Mesendoderm (in vitro differentiated cells): ENCODE measurements at regions not wholly inside any gene's neighbourhood (a gene's known extent, or its start where the extent isn't known, plus 50 kb on each side); places are given as distances from the start of the nearest gene placed in this dataset.

ENCODE experiments used
- DNase-seq: peaks from one replicate; pipeline ENCODE4 v3.0.0; 2013
- H2AK5ac ChIP-seq: 2 replicates; pipeline ENCODE4 v1.6.1; 2013; ENCODE audit warnings: low read length, inconsistent platforms
- H2BK120ac ChIP-seq: 2 replicates; pipeline ENCODE4 v1.6.1; 2013; ENCODE audit warnings: low read depth, mild to moderate bottlenecking, low read length, moderate library complexity, mixed read lengths
- H2BK15ac ChIP-seq: replicated peaks from 2 replicates; pipeline ENCODE4 v1.6.1; 2013; ENCODE audit warnings: low read depth, mild to moderate bottlenecking, moderate library complexity
- H2BK5ac ChIP-seq: 2 replicates; pipeline ENCODE4 v1.6.1; 2013; ENCODE audit warnings: low read length, inconsistent platforms
- H3K18ac ChIP-seq: 2 replicates; pipeline ENCODE4 v1.6.1; 2013; ENCODE audit warnings: mild to moderate bottlenecking, low read length, mixed read lengths
- H3K23ac ChIP-seq: one replicate; pipeline ENCODE4 v1.6.1; 2013; ENCODE audit warnings: low read length
- H3K27ac ChIP-seq: 2 replicates; pipeline ENCODE4 v1.5.1; 2013; ENCODE audit warnings: low read depth, mild to moderate bottlenecking, inconsistent platforms, low read length, moderate library complexity
- H3K27me3 ChIP-seq: 2 replicates; pipeline ENCODE4 v1.6.1; 2013; ENCODE audit warnings: low read length, control low read depth, mild to moderate bottlenecking, inconsistent platforms; ENCODE audit not compliant: insufficient read depth, poor library complexity
- H3K36me3 ChIP-seq: 2 replicates; pipeline ENCODE4 v1.6.1; 2013; ENCODE audit warnings: low read length, inconsistent platforms; ENCODE audit not compliant: control insufficient read depth, insufficient read depth
- H3K4ac ChIP-seq: one replicate; pipeline ENCODE4 v1.6.1; 2013; ENCODE audit warnings: low read depth, mild to moderate bottlenecking, low read length, moderate library complexity
- H3K4me1 ChIP-seq: 2 replicates; pipeline ENCODE4 v1.6.1; 2013; ENCODE audit warnings: low read depth, low read length, inconsistent platforms; ENCODE audit not compliant: control insufficient read depth
- H3K4me2 ChIP-seq: 2 replicates; pipeline ENCODE4 v1.6.1; 2013; ENCODE audit warnings: low read length
- H3K4me3 ChIP-seq: 2 replicates; pipeline ENCODE4 v1.5.1; 2013; ENCODE audit warnings: mild to moderate bottlenecking, low read length
- H3K56ac ChIP-seq: one replicate; pipeline ENCODE4 v1.6.1; 2013; ENCODE audit warnings: low read length
- H3K79me1 ChIP-seq: 2 replicates; pipeline ENCODE4 v1.6.1; 2013; ENCODE audit warnings: low read length, inconsistent platforms
- H3K79me2 ChIP-seq: 2 replicates; pipeline ENCODE4 v1.6.1; 2013; ENCODE audit warnings: mild to moderate bottlenecking, low read length; ENCODE audit not compliant: control insufficient read depth, insufficient read depth
- H3K9ac ChIP-seq: 2 replicates; pipeline ENCODE4 v1.6.1; 2013; ENCODE audit warnings: low read length, inconsistent platforms
- H4K5ac ChIP-seq: one replicate; pipeline ENCODE4 v1.6.1; 2013; ENCODE audit warnings: low read length
- H4K8ac ChIP-seq: one replicate; pipeline ENCODE4 v1.6.1; 2013; ENCODE audit warnings: low read depth, mild to moderate bottlenecking, control low read depth, low read length, moderate library complexity
- WGBS: extraction: QIAGEN DNeasy Blood & Tissue Kit; methylation state at CpG from one replicate; pipeline ENCODE4 v1.1.7; 2013; ENCODE audit warnings: low lambda C conversion rate, missing lambda C conversion rate; ENCODE audit not compliant: insufficient coverage; ENCODE audit errors: extremely low coverage; 5-methylcytosine and 5-hydroxymethylcytosine counted together

DNA sequence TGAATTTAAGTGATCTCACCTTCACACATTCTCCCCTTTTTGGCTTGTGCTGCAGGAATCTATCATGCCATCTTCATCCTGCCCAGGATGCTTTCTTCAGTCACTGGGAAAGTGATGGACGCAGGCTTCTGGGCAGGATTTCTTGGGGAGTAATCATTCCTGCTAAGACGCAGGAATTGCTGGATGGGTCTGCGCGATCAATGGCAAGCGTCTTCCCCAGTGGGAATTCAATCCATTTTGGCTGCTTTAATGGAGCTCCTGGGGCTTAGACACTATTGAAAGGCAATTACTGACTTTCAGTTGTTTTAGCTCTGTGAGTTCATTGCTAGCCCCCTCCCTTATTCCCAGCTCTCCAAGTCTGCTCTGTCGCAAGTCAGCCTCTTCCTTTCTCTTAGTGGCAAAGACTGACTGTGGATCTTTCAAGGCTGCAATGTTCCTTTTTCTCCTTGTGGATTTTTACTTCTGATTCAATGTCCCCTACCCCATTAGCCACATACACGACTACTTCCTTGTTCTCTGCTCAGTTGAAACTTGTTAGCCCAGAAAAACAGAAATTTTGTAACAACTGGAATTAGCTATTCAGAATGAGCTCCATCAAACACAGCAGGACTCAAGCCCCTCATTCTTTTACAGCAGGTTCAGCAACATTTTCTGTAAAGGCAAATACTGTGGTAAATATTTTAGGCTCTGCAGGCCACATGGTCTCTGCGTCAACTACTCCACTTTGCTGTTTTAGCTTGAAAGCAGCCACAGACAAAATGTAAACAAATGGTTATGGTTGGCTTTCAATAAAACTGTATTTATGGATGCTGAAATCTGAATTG lies 154.9 kb downstream of the ASB9 start:
- Histone ChIP-seq H3K4me1 (no peaks in the 10 kb centered on the region), H3K27ac (no peak overlapping the region)
- no CpG with 5 or more reads among the region's 8 CpGs for WGBS

DNA sequence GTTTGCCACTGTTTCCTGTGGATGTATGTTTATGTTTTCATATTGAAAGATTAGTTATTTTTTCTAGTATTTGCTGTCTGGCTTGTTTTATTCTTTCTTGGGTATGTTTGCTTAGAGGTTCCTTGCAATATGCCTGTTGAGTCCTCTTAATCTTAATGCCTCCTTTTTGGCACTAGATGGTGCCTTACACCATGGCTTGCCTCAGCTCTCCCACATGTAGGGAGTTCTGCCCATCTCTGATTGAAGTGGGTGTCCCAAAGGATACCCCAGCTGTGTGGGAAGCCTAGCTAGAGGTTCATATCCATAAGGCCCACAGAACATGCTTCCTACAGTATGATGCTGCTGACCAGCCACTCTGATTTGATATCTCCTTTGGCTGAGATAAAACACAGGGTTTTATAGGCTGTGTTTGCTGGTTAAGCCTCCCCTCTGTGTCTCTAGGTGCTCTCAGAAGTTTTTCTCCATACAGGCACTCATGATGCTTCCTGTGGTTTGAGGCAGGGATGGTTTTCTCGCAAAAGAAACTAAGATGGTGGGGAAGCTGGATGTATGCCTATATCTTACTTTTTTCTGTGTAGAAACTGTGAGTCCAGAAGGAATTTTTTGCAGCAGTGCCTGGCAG lies 162.4 kb downstream of the ASB9 start:
- WGBS: no CpG with 5 or more reads among the region's 1 CpG
- H3K18ac ChIP-seq: no peak overlapping the region
- no peak overlapping the region for H3K23ac ChIP-seq

More for the DNA sequence above, 154.9 kb downstream of the ASB9 start:
- Histone ChIP-seq H3K79me2 (no peaks in the 10 kb centered on the region), H3K56ac (no peak overlapping the region), H4K8ac (no peak overlapping the region), H3K27me3 (no peaks in the 10 kb centered on the region), H2BK15ac (no peak overlapping the region), H3K36me3 (no peaks in the 10 kb centered on the region), H3K4ac (no peak overlapping the region), H3K4me2 (no peak overlapping the region), H2AK5ac (no peak overlapping the region), H4K5ac (no peak overlapping the region), H3K9ac (no peak overlapping the region), H2BK120ac (no peak overlapping the region), H3K18ac (no peak overlapping the region), H2BK5ac (no peak overlapping the region), H3K4me3 (no peak overlapping the region), H3K23ac (no peak overlapping the region), H3K79me1 (no peaks in the 10 kb centered on the region)
- peak; percentile 7 for DNase-seq

DNA sequence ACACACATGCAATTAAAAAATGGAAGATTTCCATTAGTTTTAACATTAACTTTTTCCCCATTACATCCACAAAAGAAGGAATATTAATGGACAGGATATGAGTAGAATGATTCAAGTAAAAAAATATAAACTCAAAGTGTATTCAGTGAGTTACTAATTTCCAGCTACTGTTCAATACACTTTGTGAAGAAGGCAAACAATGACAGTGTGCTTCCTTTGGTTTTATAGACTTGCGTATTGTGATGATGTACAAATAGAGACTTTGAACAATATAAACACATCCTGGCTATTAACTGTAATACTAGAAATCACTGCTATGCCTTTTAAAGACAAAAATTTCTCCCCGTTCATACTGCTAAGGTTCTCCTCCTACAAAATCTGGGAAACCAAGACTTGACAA lies 171.4 kb downstream of the ASB9 start:
- Histone ChIP-seq H2BK15ac (no peak overlapping the region), H3K23ac (no peak overlapping the region), H3K4me1 (no peaks in the 10 kb centered on the region), H4K8ac (no peak overlapping the region), H3K27ac (no peak overlapping the region), H3K56ac (no peak overlapping the region), H3K27me3 (no peaks in the 10 kb centered on the region), H4K5ac (no peak overlapping the region), H3K9ac (no peak overlapping the region), H2BK5ac (no peak overlapping the region), H2AK5ac (no peak overlapping the region), H3K79me1 (no peaks in the 10 kb centered on the region), H3K36me3 (no peaks in the 10 kb centered on the region), H3K18ac (no peak overlapping the region), H3K4ac (no peak overlapping the region), H2BK120ac (no peak overlapping the region), H3K4me3 (no peak overlapping the region), H3K4me2 (no peak overlapping the region), H3K79me2 (no peaks in the 10 kb centered on the region)
- WGBS: no CpG with 5 or more reads among the region's 2 CpGs
- DNase-seq: no peak

More for the DNA sequence above, 162.4 kb downstream of the ASB9 start:
- Histone ChIP-seq H3K4me2 (no peak overlapping the region), H3K4me1 (no peaks in the 10 kb centered on the region), H2AK5ac (no peak overlapping the region), H3K4ac (no peak overlapping the region), H3K79me2 (no peaks in the 10 kb centered on the region), H2BK15ac (no peak overlapping the region), H3K9ac (no peak overlapping the region), H2BK120ac (no peak overlapping the region), H3K27ac (no peak overlapping the region), H3K27me3 (no peaks in the 10 kb centered on the region), H3K56ac (no peak overlapping the region), H2BK5ac (no peak overlapping the region), H4K8ac (no peak overlapping the region), H3K36me3 (no peaks in the 10 kb centered on the region), H4K5ac (no peak overlapping the region), H3K79me1 (no peaks in the 10 kb centered on the region), H3K4me3 (no peak overlapping the region)
- DNase-seq: peak; percentile 4

DNA sequence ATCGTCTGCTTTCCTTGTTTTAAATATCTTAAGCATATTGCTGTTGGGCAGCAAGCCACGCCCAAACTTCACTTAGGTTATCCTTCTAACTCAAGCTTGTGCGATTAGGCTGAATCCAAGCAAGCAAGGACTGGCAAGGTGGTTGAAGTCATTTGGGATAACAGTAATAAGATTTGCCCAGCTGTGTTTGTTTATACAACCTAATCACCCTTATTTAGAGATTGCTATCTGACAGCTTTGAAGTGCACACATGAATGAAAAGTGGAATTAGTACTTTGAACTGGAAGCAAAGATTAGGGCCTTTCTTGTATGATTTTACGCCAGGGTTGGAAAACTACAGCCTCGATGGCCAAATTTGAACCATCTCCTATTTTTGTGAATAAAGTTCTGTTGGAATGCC lies 182.1 kb downstream of the ASB9 start:
- Histone ChIP-seq H3K9ac (no peak overlapping the region), H3K36me3 (no peaks in the 10 kb centered on the region), H3K27me3 (no peaks in the 10 kb centered on the region), H3K79me1 (no peaks in the 10 kb centered on the region), H2BK5ac (no peak overlapping the region), H3K79me2 (no peaks in the 10 kb centered on the region), H4K8ac (no peak overlapping the region), H3K4me3 (no peak overlapping the region), H4K5ac (no peak overlapping the region), H3K23ac (no peak overlapping the region), H3K18ac (no peak overlapping the region), H2AK5ac (no peak overlapping the region), H3K56ac (no peak overlapping the region), H3K27ac (no peak overlapping the region), H3K4me2 (no peak overlapping the region), H3K4me1 (no peaks in the 10 kb centered on the region), H2BK15ac (no peak overlapping the region), H2BK120ac (no peak overlapping the region), H3K4ac (no peak overlapping the region)
- WGBS: no CpG with 5 or more reads among the region's 5 CpGs
- DNase-seq: no peak

DNA sequence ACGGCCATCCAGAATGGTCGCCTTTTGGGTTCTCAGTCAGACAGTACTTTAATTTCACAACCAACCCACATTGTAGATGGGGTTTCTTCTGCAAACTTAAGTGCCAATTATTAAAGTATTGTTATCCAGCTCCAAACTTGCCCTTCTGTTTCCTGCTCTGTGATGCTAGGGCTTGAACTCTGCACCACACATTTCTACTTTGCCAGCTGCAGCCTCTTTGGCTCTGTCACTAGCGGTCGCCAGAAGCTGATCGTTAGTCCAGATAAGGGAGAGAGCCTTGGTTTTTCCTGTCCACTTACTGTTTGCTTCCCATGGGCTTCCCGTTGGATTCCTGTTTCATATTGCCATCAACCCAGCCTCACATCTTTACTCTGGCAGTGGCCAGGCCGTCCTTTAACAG lies 196.6 kb downstream of the ASB9 start:
- no peak overlapping the region for H2BK15ac ChIP-seq
- H2BK120ac ChIP-seq: no peak overlapping the region
- H3K56ac ChIP-seq: no peak overlapping the region
- no peak overlapping the region for H4K8ac ChIP-seq
- no peak for DNase-seq
- H3K23ac ChIP-seq: no peak overlapping the region
- no peak overlapping the region for H3K4me3 ChIP-seq
- no peak overlapping the region for H3K18ac ChIP-seq
- H3K9ac ChIP-seq: no peak overlapping the region
- no peaks in the 10 kb centered on the region for H3K79me2 ChIP-seq
- H3K27ac ChIP-seq: no peak overlapping the region
- no peaks in the 10 kb centered on the region for H3K36me3 ChIP-seq
- no peak overlapping the region for H3K4ac ChIP-seq
- no CpG with 5 or more reads among the region's 7 CpGs for WGBS
- H2AK5ac ChIP-seq: no peak overlapping the region
- H3K79me1 ChIP-seq: no peaks in the 10 kb centered on the region
- no peak overlapping the region for H2BK5ac ChIP-seq
- no peaks in the 10 kb centered on the region for H3K4me1 ChIP-seq
- H3K4me2 ChIP-seq: no peak overlapping the region
- no peaks in the 10 kb centered on the region for H3K27me3 ChIP-seq
- H4K5ac ChIP-seq: no peak overlapping the region
